ENCODE measurements at regions not wholly inside any gene's neighbourhood (a gene's known extent, or its start where the extent isn't known, plus 50 kb on each side); places are given as distances from the start of the nearest gene placed in this dataset.

DNA sequence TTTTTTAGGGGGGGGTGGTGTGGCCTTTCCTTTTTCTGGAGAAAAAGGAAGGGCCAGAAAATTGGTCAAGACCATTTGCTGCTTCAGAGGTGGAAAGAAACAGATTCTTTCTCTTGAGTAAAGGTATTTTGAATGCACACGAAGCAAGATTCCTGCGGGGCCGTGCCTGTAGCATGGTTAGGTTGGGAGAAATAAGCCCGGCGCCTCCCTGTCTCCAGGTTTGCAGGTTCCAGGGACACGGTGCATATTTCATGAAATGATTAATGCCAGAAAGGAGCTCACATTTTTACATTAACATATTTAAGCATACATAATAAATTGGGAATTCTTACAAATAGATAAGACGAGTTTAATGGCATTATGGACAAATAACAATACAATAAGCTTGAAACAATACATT, 409.5 kb upstream of the IRX1 start (continued):
- TF ChIP-seq, protein P1, sequence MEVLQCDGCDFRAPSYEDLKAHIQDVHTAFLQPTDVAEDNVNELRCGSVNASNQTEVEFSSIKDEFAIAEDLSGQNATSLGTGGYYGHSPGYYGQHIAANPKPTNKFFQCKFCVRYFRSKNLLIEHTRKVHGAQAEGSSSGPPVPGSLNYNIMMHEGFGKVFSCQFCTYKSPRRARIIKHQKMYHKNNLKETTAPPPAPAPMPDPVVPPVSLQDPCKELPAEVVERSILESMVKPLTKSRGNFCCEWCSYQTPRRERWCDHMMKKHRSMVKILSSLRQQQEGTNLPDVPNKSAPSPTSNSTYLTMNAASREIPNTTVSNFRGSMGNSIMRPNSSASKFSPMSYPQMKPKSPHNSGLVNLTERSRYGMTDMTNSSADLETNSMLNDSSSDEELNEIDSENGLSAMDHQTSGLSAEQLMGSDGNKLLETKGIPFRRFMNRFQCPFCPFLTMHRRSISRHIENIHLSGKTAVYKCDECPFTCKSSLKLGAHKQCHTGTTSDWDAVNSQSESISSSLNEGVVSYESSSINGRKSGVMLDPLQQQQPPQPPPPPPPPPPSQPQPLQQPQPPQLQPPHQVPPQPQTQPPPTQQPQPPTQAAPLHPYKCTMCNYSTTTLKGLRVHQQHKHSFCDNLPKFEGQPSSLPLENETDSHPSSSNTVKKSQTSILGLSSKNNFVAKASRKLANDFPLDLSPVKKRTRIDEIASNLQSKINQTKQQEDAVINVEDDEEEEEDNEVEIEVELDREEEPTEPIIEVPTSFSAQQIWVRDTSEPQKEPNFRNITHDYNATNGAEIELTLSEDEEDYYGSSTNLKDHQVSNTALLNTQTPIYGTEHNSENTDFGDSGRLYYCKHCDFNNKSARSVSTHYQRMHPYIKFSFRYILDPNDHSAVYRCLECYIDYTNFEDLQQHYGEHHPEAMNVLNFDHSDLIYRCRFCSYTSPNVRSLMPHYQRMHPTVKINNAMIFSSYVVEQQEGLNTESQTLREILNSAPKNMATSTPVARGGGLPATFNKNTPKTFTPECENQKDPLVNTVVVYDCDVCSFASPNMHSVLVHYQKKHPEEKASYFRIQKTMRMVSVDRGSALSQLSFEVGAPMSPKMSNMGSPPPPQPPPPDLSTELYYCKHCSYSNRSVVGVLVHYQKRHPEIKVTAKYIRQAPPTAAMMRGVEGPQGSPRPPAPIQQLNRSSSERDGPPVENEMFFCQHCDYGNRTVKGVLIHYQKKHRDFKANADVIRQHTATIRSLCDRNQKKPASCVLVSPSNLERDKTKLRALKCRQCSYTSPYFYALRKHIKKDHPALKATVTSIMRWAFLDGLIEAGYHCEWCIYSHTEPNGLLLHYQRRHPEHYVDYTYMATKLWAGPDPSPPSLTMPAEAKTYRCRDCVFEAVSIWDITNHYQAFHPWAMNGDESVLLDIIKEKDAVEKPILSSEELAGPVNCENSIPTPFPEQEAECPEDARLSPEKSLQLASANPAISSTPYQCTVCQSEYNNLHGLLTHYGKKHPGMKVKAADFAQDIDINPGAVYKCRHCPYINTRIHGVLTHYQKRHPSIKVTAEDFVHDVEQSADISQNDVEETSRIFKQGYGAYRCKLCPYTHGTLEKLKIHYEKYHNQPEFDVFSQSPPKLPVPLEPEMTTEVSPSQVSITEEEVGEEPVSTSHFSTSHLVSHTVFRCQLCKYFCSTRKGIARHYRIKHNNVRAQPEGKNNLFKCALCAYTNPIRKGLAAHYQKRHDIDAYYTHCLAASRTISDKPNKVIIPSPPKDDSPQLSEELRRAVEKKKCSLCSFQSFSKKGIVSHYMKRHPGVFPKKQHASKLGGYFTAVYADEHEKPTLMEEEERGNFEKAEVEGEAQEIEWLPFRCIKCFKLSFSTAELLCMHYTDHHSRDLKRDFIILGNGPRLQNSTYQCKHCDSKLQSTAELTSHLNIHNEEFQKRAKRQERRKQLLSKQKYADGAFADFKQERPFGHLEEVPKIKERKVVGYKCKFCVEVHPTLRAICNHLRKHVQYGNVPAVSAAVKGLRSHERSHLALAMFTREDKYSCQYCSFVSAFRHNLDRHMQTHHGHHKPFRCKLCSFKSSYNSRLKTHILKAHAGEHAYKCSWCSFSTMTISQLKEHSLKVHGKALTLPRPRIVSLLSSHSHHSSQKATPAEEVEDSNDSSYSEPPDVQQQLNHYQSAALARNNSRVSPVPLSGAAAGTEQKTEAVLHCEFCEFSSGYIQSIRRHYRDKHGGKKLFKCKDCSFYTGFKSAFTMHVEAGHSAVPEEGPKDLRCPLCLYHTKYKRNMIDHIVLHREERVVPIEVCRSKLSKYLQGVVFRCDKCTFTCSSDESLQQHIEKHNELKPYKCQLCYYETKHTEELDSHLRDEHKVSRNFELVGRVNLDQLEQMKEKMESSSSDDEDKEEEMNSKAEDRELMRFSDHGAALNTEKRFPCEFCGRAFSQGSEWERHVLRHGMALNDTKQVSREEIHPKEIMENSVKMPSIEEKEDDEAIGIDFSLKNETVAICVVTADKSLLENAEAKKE (CRISPR knock-in tag; IDR thresholded peaks at IDR 0.05) = no peak
- no peak for TF ChIP-seq NANOG (IDR thresholded peaks at IDR 0.05; ENCODE audit: borderline replicate concordance)
- no peak for TF ChIP-seq CREB1 (CRISPR knock-in tag; IDR thresholded peaks at IDR 0.05; ENCODE audit: low read depth)
- TF ChIP-seq JUNB (IDR thresholded peaks at IDR 0.05; ENCODE audit: unreplicated experiment) = no peak
- TF ChIP-seq, protein P2, sequence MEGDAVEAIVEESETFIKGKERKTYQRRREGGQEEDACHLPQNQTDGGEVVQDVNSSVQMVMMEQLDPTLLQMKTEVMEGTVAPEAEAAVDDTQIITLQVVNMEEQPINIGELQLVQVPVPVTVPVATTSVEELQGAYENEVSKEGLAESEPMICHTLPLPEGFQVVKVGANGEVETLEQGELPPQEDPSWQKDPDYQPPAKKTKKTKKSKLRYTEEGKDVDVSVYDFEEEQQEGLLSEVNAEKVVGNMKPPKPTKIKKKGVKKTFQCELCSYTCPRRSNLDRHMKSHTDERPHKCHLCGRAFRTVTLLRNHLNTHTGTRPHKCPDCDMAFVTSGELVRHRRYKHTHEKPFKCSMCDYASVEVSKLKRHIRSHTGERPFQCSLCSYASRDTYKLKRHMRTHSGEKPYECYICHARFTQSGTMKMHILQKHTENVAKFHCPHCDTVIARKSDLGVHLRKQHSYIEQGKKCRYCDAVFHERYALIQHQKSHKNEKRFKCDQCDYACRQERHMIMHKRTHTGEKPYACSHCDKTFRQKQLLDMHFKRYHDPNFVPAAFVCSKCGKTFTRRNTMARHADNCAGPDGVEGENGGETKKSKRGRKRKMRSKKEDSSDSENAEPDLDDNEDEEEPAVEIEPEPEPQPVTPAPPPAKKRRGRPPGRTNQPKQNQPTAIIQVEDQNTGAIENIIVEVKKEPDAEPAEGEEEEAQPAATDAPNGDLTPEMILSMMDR (conservative IDR thresholded peaks at IDR 0.05; ENCODE audit: low read depth in 2 of 2) = no peak
- no peak for TF ChIP-seq ZNF331 (CRISPR knock-in tag; IDR thresholded peaks at IDR 0.05; ENCODE audit: low read depth)
- TF ChIP-seq EZH2 (IDR thresholded peaks at IDR 0.05; ENCODE audit: low read depth, unreplicated experiment) = no peak
- TF ChIP-seq POLR2AphosphoS5 (IDR thresholded peaks at IDR 0.05; ENCODE audit: low read depth) = no peak

DNA sequence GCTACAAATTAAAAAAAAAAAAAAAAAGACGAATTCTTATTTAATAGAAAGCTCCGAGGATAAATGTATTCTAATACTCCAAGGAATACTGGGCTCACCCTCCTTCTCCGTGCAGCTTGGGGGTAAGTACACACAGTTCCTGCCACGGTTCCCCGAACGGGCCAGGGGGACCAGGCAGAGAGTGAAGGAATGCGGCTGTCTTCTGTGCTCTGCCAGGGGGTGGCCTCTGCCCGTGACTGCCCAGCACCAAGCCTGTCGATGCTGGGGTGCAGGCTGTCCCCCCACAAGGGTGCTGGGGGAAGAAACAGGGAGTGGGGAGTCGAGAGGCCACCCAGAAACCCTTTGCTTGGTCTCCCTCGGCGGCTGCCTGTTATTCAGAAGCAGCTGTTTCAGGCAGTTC, 410.1 kb upstream of the IRX1 start:
- Mint-ChIP-seq H3K9me3 (no peaks in the 10 kb centered on the region), H3K4me1 (peaks cover 21% of the 10 kb centered on the region), H3K27me3 (ENCODE audit: insufficient read depth, low read depth, poor library complexity) (peaks cover 5% of the 10 kb centered on the region), H3K27ac (no peak overlapping the region), H3K4me3 (no peak overlapping the region), H3K36me3 (ENCODE audit: low read depth) (no peaks in the 10 kb centered on the region)
- DNase-seq (ENCODE audit: low spot score) (no peak), ATAC-seq (peak; percentile 67)
- Histone ChIP-seq H3K27ac (ENCODE audit: low read depth) (no peak overlapping the region), H2AFZ (no peak overlapping the region), H3K36me3 (ENCODE audit: insufficient read depth) (no peaks in the 10 kb centered on the region), H3K9me2 (ENCODE audit: insufficient read depth) (no peaks in the 10 kb centered on the region), H3K4me2 (no peak overlapping the region), H3K27me3 (ENCODE audit: insufficient read depth) (no peaks in the 10 kb centered on the region), H3K4me3 (no peak overlapping the region), H3K4me1 (ENCODE audit: insufficient read depth) (peaks cover 32% of the 10 kb centered on the region), H3K79me2 (replicated peaks; ENCODE audit: insufficient read depth) (no peaks in the 10 kb centered on the region), H3F3A (replicated peaks; ENCODE audit: low read depth) (no peaks in the 10 kb centered on the region), H4K20me1 (replicated peaks; ENCODE audit: insufficient read depth) (no peaks in the 10 kb centered on the region)
- TF ChIP-seq, protein P2 (conservative IDR thresholded peaks at IDR 0.05; ENCODE audit: low read depth in 2 of 2) = no peak
- TF ChIP-seq, protein P3, sequence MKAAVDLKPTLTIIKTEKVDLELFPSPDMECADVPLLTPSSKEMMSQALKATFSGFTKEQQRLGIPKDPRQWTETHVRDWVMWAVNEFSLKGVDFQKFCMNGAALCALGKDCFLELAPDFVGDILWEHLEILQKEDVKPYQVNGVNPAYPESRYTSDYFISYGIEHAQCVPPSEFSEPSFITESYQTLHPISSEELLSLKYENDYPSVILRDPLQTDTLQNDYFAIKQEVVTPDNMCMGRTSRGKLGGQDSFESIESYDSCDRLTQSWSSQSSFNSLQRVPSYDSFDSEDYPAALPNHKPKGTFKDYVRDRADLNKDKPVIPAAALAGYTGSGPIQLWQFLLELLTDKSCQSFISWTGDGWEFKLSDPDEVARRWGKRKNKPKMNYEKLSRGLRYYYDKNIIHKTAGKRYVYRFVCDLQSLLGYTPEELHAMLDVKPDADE (IDR thresholded peaks at IDR 0.05) = no peak
